IMR-90 (cell line): ENCODE measurements at regions not wholly inside any gene's neighbourhood (a gene's known extent, or its start where the extent isn't known, plus 50 kb on each side); places are given as distances from the start of the nearest gene placed in this dataset.

ENCODE experiments used
- ATAC-seq: fragments of 200-7000 bp; cut with Tn5 transposase; 2 replicates; pipeline ENCODE4 v1.9.1; 2020; ENCODE audit warnings: low read depth, mild to moderate bottlenecking, moderate library complexity
- BruUV-seq: library from RNA; stranded (reverse); fragments of 400-500 nt; replicated peaks from 2 replicates; lab custom pipeline; 2021; lab: Mats Ljungman, UMichigan
- CTCF ChIA-PET: fragments of 300-600 bp; formaldehyde crosslinking; extraction: SDS; loops from one replicate; lab custom pipeline; 2021; ENCODE audit warnings: antibody characterized with exemption; lab: Yijun Ruan, JAX
- POLR2A ChIA-PET: fragments of 300-600 bp; sonication (Branson Sonifier 250); formaldehyde crosslinking; loops from one replicate; lab custom pipeline; 2022; ENCODE audit warnings: antibody characterized with exemption; ENCODE audit not compliant: unreplicated experiment; lab: Charles Lee
- DNase-seq: peaks from one replicate; pipeline ENCODE4 v3.0.0; 2013
- H2AFZ ChIP-seq: replicated peaks from 2 replicates; pipeline ENCODE3; 2013; ENCODE audit warnings: low read length, mild to moderate bottlenecking; ENCODE audit not compliant: poor library complexity
- H2AK5ac ChIP-seq: 2 replicates; pipeline ENCODE4 v1.6.1; 2013; ENCODE audit warnings: low read depth, low read length, inconsistent platforms
- H2AK9ac ChIP-seq: replicated peaks from 2 replicates; pipeline ENCODE3; 2013; ENCODE audit warnings: mild to moderate bottlenecking, low read depth, low read length, moderate library complexity; ENCODE audit not compliant: poor library complexity
- H2BK120ac ChIP-seq: 2 replicates; pipeline ENCODE4 v1.6.1; 2013; ENCODE audit warnings: low read depth, low read length, inconsistent platforms
- H2BK15ac ChIP-seq: 3 replicates; pipeline ENCODE4 v1.6.1; 2013; ENCODE audit warnings: low read depth, low read length, inconsistent platforms
- H2BK20ac ChIP-seq: 2 replicates; pipeline ENCODE4 v1.6.1; 2013; ENCODE audit warnings: low read depth, mild to moderate bottlenecking, inconsistent platforms, low read length, moderate library complexity
- H2BK5ac ChIP-seq: 2 replicates; pipeline ENCODE4 v1.6.1; 2013; ENCODE audit warnings: mild to moderate bottlenecking, low read depth, low read length, inconsistent platforms; ENCODE audit not compliant: poor library complexity, severe bottlenecking
- H3K14ac ChIP-seq: replicated peaks from 2 replicates; pipeline ENCODE4 v1.6.1; 2013; ENCODE audit warnings: low read depth, low read length, inconsistent platforms
- H3K18ac ChIP-seq: 2 replicates; pipeline ENCODE4 v1.6.1; 2013; ENCODE audit warnings: low read depth, low read length, control low read depth
- H3K23ac ChIP-seq: 2 replicates; pipeline ENCODE4 v1.6.1; 2013; ENCODE audit warnings: low read depth, low read length, inconsistent platforms
- H3K27ac ChIP-seq: 2 replicates; pipeline ENCODE4 v1.5.1; 2013; ENCODE audit warnings: mild to moderate bottlenecking, control low read depth, low read length; ENCODE audit not compliant: insufficient read depth
- H3K27me3 ChIP-seq: 2 replicates; pipeline ENCODE4 v1.6.1; 2013; ENCODE audit warnings: low read length; ENCODE audit not compliant: control insufficient read depth, insufficient read depth
- H3K36me3 ChIP-seq: 2 replicates; pipeline ENCODE4 v1.6.1; 2013; ENCODE audit warnings: low read length, mixed read lengths; ENCODE audit not compliant: control insufficient read depth, insufficient read depth
- H3K4ac ChIP-seq: 2 replicates; pipeline ENCODE4 v1.6.1; 2013; ENCODE audit warnings: low read depth, low read length, inconsistent platforms
- H3K4me1 ChIP-seq: 2 replicates; pipeline ENCODE4 v1.6.1; 2013; ENCODE audit warnings: low read length, mixed read lengths; ENCODE audit not compliant: control insufficient read depth, insufficient read depth
- H3K4me2 ChIP-seq: 2 replicates; pipeline ENCODE4 v1.6.1; 2013; ENCODE audit warnings: low read depth, mild to moderate bottlenecking, control low read depth, low read length, moderate library complexity
- H3K4me3 ChIP-seq: 2 replicates; pipeline ENCODE4 v1.5.1; 2013; ENCODE audit warnings: low read depth, mild to moderate bottlenecking, control low read depth, low read length, moderate library complexity; ENCODE audit not compliant: insufficient read depth
- H3K56ac ChIP-seq: 2 replicates; pipeline ENCODE4 v1.6.1; 2013; ENCODE audit warnings: low read length, inconsistent platforms; ENCODE audit not compliant: insufficient read depth; ENCODE audit errors: extremely low read depth
- H3K79me1 ChIP-seq, 2 experiments: 2 replicates each; pipeline ENCODE4 v1.6.1; 2013; ENCODE audit warnings: low read length in 2 of 2, inconsistent platforms in 1 of 2, low read depth in 1 of 2
- H3K9ac ChIP-seq: 2 replicates; pipeline ENCODE4 v1.6.1; 2013; ENCODE audit warnings: low read depth, low read length, control low read depth
- H3K9me1 ChIP-seq: 2 replicates; pipeline ENCODE4 v1.6.1; 2013; ENCODE audit warnings: low read length, inconsistent platforms; ENCODE audit not compliant: insufficient read depth
- H3K9me3 ChIP-seq: 2 replicates; pipeline ENCODE4 v1.6.1; 2013; ENCODE audit warnings: low read length; ENCODE audit not compliant: control insufficient read depth, insufficient read depth
- H4K20me1 ChIP-seq: 2 replicates; pipeline ENCODE4 v1.6.1; 2013; ENCODE audit warnings: low read length, inconsistent platforms; ENCODE audit not compliant: insufficient read depth
- H4K5ac ChIP-seq: 2 replicates; pipeline ENCODE4 v1.6.1; 2013; ENCODE audit warnings: mild to moderate bottlenecking, low read depth, low read length, control low read depth
- H4K8ac ChIP-seq, 2 experiments: 2 replicates each; pipeline ENCODE4 v1.6.1; 2013; ENCODE audit warnings: low read depth in 2 of 2, low read length in 2 of 2, control low read depth in 1 of 2, inconsistent platforms in 1 of 2
- H4K91ac ChIP-seq: 2 replicates; pipeline ENCODE4 v1.6.1; 2013; ENCODE audit warnings: low read depth, low read length, inconsistent platforms; ENCODE audit not compliant: insufficient read depth
- BHLHE40 ChIP-seq: fragments of 150-350 bp; IDR thresholded peaks from 2 replicates; pipeline ENCODE4 v1.6.1; 2016; ENCODE audit warnings: mild to moderate bottlenecking, low read depth, low read length
- CEBPB ChIP-seq: IDR thresholded peaks from 2 replicates; pipeline ENCODE4 v1.6.1; 2012; ENCODE audit warnings: low read depth, low read length, improper control_type of control experiment
- CHD1 ChIP-seq: IDR thresholded peaks from 2 replicates; pipeline ENCODE4 v1.6.1; 2012; ENCODE audit warnings: low read depth, low read length, improper control_type of control experiment
- CTCF ChIP-seq: conservative IDR thresholded peaks from 2 replicates; pipeline ENCODE4 v1.5.1; 2012; ENCODE audit warnings: mild to moderate bottlenecking, low read depth, low read length, improper control_type of control experiment
- ELK1 ChIP-seq: fragments of 150-350 bp; IDR thresholded peaks from 2 replicates; pipeline ENCODE4 v1.6.1; 2016; ENCODE audit warnings: low read depth, mild to moderate bottlenecking, low read length, moderate library complexity, borderline replicate concordance
- FOS ChIP-seq: fragments of 150-350 bp; IDR thresholded peaks from 2 replicates; pipeline ENCODE4 v1.6.1; 2016; ENCODE audit warnings: low read depth, low read length
- MAFK ChIP-seq: IDR thresholded peaks from 2 replicates; pipeline ENCODE4 v1.6.1; 2012; ENCODE audit warnings: low read depth, low read length, improper control_type of control experiment
- MAZ ChIP-seq: IDR thresholded peaks from 2 replicates; pipeline ENCODE4 v1.6.1; 2012; ENCODE audit warnings: low read depth, mild to moderate bottlenecking, low read length, improper control_type of control experiment, moderate library complexity, borderline replicate concordance
- NFE2L2 ChIP-seq: fragments of 150-350 bp; IDR thresholded peaks from 2 replicates; pipeline ENCODE4 v1.6.1; 2016; ENCODE audit warnings: low read depth, mild to moderate bottlenecking, low read length
- POLR2A ChIP-seq: IDR thresholded peaks from 2 replicates; pipeline ENCODE4 v1.6.1; 2012; ENCODE audit warnings: mild to moderate bottlenecking, low read depth, low read length
- RAD21 ChIP-seq: IDR thresholded peaks from 2 replicates; pipeline ENCODE4 v1.6.1; 2012; ENCODE audit warnings: low read length, improper control_type of control experiment
- RCOR1 ChIP-seq: IDR thresholded peaks from 2 replicates; pipeline ENCODE4 v1.6.1; 2012; ENCODE audit warnings: mild to moderate bottlenecking, low read length, improper control_type of control experiment; ENCODE audit not compliant: insufficient replicate concordance
- RFX5 ChIP-seq: IDR thresholded peaks from 2 replicates; pipeline ENCODE4 v1.8.0; 2012; ENCODE audit warnings: low read depth, mild to moderate bottlenecking, low read length, moderate library complexity
- SMC3 ChIP-seq: fragments of 150-350 bp; IDR thresholded peaks from 2 replicates; pipeline ENCODE4 v1.6.1; 2016; ENCODE audit warnings: low read depth, mild to moderate bottlenecking, antibody characterized with exemption, low read length, moderate library complexity
- USF2 ChIP-seq: fragments of 150-350 bp; IDR thresholded peaks from 2 replicates; pipeline ENCODE4 v1.6.1; 2017; ENCODE audit warnings: mild to moderate bottlenecking, antibody characterized with exemption, low read length, low read depth
- WGBS, 2 experiments: methylation state at CpG; one replicate each; pipeline versions ENCODE4 v1.1.5 to v1.1.7; 2013; ENCODE audit warnings: missing lambda C conversion rate in 2 of 2; ENCODE audit not compliant: insufficient read length in 1 of 2; ENCODE audit errors: extremely low coverage in 2 of 2; 5-methylcytosine and 5-hydroxymethylcytosine counted together
- dilution Hi-C: fragments of 300-500 bp; cut with HindIII; formaldehyde crosslinking; loops from one replicate; pipeline ENCODE4 v1.14.3; 2018; ENCODE audit warnings: low sequenced_read_pairs; ENCODE audit not compliant: unreplicated experiment
- in situ Hi-C: fragments of 300-500 bp; cut with MboI; formaldehyde crosslinking; loops from 3 replicates; pipeline ENCODE4 v1.14.3; 2019; ENCODE audit warnings: low sequenced_read_pairs, inconsistent platforms, mixed read lengths
- intact Hi-C: fragments of 100-400 bp; cut with micrococcal nuclease; formaldehyde crosslinking; loops from 2 replicates; pipeline ENCODE4 v1.10.0; 2022

DNA sequence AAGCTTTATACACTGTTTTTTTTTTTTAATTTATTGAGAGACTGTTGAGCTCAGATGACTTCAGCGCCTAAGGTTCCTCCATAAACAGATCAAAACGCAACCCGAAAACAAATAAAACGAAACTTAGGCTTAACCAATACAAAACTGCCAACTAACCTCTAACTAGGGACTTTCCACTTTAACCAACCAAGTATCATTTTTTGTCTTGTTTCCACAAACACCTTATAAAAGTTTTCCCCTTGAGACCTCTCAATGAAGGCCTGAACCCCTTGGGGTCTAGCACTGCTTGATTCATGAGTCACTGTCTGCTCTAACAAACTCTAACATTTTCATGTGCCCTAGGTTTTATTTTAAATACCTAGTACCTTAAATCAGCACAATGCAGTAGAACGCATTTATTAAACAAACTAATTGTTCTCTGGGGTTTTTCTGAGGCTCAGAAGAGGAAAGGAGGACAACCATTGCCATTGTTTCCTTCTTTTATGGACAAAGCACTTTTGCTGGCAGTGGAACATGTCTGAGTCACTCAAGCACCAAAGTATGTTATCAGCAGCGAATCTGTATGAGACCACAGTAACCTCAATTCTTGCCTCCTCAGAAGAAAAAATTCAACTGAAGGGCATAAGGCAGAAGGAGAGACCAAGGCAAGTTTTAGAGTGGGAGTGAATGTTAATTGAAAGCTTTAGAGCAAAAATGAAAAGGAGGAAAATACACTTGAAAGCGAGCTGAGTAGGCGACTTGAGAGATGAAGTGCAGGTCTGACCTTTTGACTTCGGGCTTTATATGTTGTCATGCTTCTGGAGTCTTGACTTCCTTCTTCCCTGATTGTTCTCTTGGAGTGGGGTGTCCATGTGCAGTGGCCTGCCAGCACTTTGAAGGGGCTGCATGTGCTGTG, 97.7 kb upstream of the HCN1 start:
- in situ Hi-C loops (no loop called here), intact Hi-C loops (no loop called here), dilution Hi-C loops (no loop called here)
- Histone ChIP-seq H2BK5ac (no peak overlapping the region), H3K4me2 (no peak overlapping the region), H2BK15ac (no peak overlapping the region), H2BK120ac (no peak overlapping the region), H3K27ac (no peak overlapping the region), H2AK5ac (no peak overlapping the region), H3K9ac (no peak overlapping the region), H3K23ac (no peak overlapping the region), H3K9me1 (no peaks in the 10 kb centered on the region), H3K79me1 (no peaks in the 10 kb centered on the region), H3K4me1 (no peaks in the 10 kb centered on the region), H4K91ac (no peak overlapping the region), H3K4me3 (no peak overlapping the region), H3K4ac (no peak overlapping the region), H3K36me3 (no peaks in the 10 kb centered on the region), H3K27me3 (no peaks in the 10 kb centered on the region), H2BK20ac (no peak overlapping the region), H2AFZ (no peak overlapping the region), H3K18ac (no peak overlapping the region), H4K5ac (no peak overlapping the region), H3K56ac (no peak overlapping the region), H3K14ac (no peak overlapping the region), H4K20me1 (no peaks in the 10 kb centered on the region), H2AK9ac (no peak overlapping the region), H3K9me3 (peaks cover 16% of the 10 kb centered on the region), H4K8ac (no peak overlapping the region)
- ChIA-PET CTCF (no interaction called here), POLR2A (no interaction called here)
- BruUV-seq: no TSS peak
- DNase-seq (no peak), ATAC-seq (no peak)
- 80% methylated on average over 3 of the region's 9 CpGs; no CpG with 5 or more reads in 1 of the 2 experiments for WGBS, 2 experiments
- TF ChIP-seq MAFK: no peak
- no peak for TF ChIP-seq CEBPB
- no peak for TF ChIP-seq ELK1
- no peak for TF ChIP-seq MAZ
- no peak for TF ChIP-seq USF2
- no peak for TF ChIP-seq POLR2A
- no peak for TF ChIP-seq RAD21
- no peak for TF ChIP-seq CHD1
- TF ChIP-seq BHLHE40: no peak
- no peak for TF ChIP-seq RFX5
- no peak for TF ChIP-seq RCOR1
- no peak for TF ChIP-seq FOS
- TF ChIP-seq NFE2L2: no peak
- no peak for TF ChIP-seq SMC3
- no peak for TF ChIP-seq CTCF
